ENCODE measurements at regions not wholly inside any gene's neighbourhood (a gene's known extent, or its start where the extent isn't known, plus 50 kb on each side); places are given as distances from the start of the nearest gene placed in this dataset.

- no peak for DNase-seq
Observed at GRCh38 chr10:109474261-109474660, 449.1 kb downstream of the XPNPEP1 start.

DNA sequence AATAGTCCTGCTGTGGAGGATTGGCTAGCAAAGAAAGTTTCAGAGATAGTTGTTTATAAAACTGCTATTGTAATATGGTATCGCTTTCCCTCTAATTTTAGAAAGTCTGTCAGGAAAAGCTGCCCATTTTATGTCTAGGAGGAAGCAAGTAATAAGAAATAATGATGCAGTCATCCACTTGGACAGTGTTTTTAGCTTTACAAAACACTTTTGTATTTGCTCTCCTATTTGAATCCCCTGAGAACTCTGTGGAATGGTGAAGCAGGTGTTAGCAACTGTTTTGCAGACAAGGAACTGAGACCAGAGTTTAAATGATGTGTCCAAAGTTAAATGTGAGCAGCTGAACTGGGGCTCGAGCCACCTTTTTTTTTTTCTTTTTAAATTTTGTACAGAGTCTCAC, 455.8 kb downstream of the XPNPEP1 start:
- no peak for DNase-seq

- no peak for DNase-seq
Observed at GRCh38 chr10:109464949-109465348, 458.4 kb downstream of the XPNPEP1 start.

GRCh38 chr10:109457302-109457638, 466.0 kb downstream of the XPNPEP1 start:
- DNase-seq, result no peak

DNA sequence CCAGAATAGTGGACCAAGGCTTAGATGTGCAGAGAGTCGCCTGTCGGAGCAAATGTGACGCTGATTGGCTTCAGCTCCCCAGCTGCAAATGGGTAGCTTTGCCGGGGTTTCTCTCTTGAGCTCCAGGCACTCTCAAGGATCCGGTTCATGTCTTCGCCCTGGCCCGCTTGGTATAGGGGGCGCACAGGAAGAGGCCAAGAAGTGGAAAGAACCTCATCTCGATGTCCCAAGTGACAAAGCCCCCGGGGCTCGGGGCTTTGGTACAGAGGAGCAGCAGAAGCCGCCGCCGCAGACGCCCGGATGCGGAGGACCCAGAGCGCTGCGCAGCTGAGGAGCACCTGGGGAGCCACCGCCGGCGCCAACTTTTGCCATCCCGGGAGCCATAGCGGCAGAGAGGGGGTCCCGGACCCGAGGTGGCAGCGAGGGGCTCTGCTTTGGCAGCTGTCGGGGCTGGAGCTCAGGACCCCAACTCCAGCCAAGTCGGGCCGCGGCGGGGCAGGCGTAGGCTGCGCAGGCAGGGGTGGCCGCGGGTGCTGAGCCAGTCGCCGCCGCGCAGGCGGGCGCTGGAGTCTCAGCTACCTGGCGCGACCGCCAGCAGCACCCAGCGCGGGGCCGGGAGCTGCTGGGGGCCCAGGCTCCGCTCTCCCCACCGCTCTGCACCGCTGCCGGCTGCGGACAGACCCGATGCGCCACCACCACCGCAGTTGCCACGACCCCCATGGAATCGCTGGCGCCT, 466.6 kb downstream of the XPNPEP1 start:
- DNase-seq, result no peak

DNA sequence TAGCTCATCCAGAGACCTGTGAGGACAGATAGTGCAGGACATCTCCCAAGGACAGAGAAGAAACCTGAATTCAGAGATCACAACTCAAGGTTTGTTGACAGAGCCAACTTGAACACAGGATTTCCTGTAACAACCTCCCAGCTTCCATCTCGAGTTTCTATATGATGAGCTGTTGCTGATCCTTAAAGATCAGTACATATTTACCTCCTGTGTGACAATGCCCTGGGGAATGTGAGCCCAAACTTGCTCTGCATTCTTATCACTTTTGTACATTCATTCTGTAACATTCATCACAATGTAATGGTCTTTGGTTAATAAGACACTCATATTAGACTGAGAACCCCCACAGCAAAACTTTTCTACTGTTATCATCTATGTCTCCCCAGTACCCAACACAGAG, 468.6 kb downstream of the XPNPEP1 start:
- no peak for DNase-seq

DNA sequence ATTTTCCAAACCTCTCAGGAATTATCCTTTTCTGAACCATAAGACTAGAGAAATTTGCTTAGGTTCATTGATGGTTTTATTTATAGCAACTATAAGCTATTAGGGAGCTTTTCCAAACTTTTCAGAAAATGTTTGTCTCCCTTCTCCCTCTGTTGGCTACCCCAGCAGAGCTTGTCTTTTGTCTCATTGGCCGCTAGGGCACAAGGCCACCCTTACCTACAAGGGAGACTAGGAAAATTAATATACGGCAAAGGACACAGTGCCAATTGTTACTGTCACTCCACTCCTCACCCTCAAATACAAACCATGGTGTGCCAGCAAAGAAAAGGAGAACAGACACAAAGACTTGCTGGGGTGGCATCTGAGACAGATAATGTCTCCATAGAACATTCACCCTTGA, 471.4 kb downstream of the XPNPEP1 start:
- no peak for DNase-seq

GRCh38 chr10:109450702-109451101, 472.6 kb downstream of the XPNPEP1 start:
- no peak for DNase-seq

- no peak for DNase-seq
Observed at GRCh38 chr10:109433434-109433833, 489.9 kb downstream of the XPNPEP1 start.

DNA sequence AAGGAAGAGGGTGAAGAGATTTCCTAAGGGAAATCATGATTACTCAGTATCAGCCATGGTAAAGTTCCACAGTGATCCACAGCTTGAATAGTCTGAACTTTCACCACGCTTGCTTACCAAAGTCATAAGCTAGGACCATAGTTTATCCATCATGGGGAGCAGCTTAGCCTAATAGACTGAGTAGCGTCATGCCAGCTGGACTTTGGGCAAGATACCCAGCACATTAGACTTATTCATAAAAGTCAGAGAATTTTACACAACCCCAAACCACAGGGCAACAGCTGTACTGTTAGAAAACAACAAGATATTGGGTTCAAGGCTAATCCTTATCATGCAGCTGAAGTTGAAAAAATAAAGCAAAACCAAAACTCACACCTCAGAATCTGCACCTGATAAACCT, 491.0 kb downstream of the XPNPEP1 start:
- no peak for DNase-seq

DNA sequence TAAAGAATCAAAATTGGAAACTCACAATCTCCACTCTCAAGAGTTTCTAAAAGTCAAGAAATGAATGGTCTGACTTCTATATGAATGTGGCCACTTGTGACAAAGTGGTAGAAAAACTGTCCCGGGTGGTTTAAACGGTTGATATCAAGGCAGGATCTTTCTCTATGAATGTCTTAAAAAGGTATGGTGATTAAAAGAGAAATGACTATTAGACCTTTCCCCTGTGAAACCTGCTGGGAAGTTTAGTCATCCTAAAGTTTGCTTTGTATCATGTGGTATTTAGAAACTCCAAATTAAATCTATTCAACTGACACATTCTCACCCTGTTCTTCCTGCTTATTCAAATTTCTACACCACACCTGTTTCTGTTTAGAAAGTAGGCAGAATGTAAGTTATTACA, 492.5 kb downstream of the XPNPEP1 start:
- DNase-seq, result no peak

DNA sequence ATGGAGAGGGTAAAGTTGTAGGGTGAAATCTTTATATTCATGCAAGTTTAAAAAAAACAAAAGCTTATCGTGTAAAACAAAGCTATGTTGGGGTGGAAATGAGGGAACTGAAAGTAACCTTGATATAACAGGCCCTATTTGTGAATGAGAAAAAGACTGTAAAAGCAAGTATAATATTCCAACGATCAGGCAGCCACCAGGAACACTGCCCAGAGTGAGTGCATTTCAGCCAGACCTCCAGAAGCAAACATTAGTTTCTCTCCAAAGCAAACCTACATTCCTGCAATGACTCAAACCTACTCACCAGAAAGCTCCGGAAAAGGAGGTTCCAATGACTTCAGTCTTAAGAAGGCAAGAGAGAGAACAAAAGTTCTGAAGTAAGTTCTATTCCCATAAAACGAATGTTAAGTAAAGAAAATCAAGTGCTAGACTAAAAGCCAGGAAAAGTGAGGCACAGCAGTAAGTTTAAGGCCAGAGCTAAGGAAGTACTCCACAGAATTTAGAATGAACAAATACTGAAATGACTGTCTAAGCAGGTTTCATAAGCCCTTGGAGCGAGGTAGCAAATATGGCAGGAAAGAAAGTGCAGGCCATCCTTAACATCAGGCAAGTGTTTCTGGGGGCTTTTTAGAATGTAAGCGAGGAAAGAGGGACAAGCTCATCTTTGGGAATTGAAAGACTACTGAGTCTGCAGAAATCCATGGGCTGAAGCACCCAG, 493.1 kb downstream of the XPNPEP1 start:
- DNase-seq, result no peak

- no peak for DNase-seq
Observed at GRCh38 chr10:109428775-109429491, 494.4 kb downstream of the XPNPEP1 start.

DNA sequence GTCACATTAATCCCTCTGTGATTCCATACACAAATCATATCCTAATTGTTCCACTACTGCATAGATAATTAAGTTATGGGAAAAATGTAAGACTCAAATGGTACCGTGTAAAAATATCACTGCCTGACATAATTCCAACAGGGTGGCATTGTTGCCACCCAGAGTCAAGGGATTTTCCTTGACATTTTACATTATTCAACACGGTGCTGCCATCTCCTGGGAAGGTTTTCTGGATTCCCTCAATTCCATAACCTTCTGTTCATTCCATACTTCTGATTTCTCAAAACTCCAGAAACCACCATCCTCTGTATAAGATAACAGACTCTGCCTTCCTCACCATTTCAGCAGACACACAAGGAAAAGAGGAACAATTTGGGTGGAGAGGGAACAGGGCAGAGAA, 495.9 kb downstream of the XPNPEP1 start:
- DNase-seq, result no peak

- no peak for DNase-seq
Observed at GRCh38 chr10:109426987-109427386, 496.3 kb downstream of the XPNPEP1 start.

DNA sequence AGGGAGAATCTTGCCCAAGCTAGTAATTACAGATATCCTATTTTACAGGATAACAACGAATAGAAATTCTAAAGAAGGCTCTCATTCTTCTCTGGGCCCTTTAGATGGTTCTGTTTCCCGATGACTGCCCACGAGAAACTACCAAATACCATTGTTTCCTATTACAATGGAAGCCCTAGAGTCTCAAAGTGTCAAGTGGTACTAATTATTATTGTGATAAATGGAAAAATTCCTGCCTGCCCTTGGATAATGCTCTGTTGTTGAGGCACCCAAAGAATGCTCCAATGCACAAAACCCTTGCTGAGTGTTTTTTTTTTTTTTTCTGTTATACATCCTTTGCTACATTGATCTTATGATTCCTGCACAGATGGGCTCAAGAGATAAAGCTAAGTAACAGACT, 504.5 kb downstream of the XPNPEP1 start:
- no peak for DNase-seq

DNA sequence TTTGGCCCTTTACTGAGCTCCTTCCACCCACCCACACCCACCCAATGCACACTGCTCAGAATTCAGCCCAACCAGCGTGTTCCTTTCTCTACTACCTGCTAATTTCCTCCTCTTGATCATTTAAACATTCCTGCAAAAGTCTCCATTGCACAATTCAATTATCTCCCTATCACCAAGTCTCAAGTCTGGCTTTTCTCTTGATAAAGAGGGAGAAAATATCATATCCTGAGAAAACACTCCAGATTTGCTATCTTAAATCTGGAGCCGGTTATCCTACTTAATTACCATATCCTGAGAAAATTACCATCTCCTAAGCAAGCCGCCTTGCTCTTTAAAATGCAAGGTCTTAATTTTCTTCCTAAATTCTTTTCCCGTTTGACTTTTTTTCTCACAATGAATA, 505.5 kb downstream of the XPNPEP1 start:
- no peak for DNase-seq

GRCh38 chr10:109412353-109412752, 511.0 kb downstream of the XPNPEP1 start:
- no peak for DNase-seq

GRCh38 chr10:109411917-109412316, 511.4 kb downstream of the XPNPEP1 start:
- no peak for DNase-seq

- no peak for DNase-seq
Observed at GRCh38 chr10:109405338-109405737, 518.0 kb downstream of the XPNPEP1 start.

DNA sequence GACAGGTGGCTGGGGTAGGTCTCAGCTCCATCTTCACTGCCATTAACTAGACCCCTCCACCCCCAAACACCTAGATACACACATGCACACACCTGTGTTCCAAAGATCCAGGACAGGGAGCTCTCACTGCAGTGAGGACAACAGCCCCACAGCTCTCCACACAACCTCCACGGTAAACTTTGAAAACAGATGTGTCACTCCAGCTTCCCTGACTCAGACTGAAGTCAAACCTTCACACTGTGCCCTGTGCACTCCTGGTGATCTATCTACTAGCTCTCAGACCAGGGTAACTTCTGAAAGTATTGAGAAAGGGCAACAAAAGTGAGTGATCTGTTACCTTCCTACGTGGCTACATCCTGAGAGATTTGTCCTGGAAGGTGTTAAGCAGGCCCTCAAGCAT, 519.8 kb downstream of the XPNPEP1 start:
- no peak for DNase-seq

GRCh38 chr10:109393425-109393824, 529.9 kb downstream of the XPNPEP1 start:
- no peak for DNase-seq

DNA sequence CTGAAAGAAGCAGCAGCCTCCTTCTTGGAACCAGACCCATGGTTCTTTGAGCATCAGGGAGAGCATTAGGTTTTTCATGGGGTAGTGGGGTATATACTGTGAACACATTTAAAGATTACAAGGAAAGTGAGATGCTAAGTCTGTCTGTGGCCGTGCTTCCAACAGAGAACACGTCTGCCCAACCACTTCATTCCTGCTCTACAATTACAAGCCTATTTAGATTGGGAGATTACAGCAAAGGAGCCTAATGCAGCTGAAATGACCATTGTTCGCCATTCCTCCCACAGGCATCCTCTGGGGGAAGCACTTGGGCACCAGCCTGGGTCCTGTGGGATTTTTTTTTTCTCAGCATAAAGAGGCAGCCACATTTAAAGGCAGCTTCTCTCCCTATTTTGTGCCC, 536.4 kb downstream of the XPNPEP1 start:
- no peak for DNase-seq

DNA sequence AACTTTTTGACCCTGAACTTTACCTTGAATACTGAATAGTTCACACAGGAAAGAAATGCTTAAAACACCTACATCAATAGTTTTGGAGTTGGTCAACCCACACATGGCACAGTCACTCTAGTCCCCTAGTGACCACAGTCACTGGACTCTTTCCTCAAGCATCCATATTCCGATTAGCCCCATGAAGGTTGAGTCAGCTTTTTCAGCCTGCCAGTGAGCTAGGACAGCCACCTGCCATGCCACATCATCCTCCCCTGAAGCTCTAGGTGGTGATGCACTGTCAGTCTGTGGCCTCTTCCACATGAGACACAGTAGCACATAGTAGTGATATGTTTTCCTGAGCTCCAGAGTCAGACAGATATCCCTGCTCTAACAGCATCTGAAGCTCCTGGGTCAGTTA, 537.2 kb downstream of the XPNPEP1 start:
- DNase-seq, result no peak

All from MV-4-11 (cell line).